Neural crest cell (in vitro differentiated cells): ENCODE measurements at regions not wholly inside any gene's neighbourhood (a gene's known extent, or its start where the extent isn't known, plus 50 kb on each side); places are given as distances from the start of the nearest gene placed in this dataset.

ENCODE experiments used
- DNase-seq: peaks from one replicate; pipeline ENCODE4 v3.0.0; 2021; ENCODE audit warnings: low read depth, mixed read lengths, low spot score
- H3K27ac Mint-ChIP-seq: one replicate; pipeline ENCODE4 v1.8.0; 2021; ENCODE audit warnings: mild to moderate bottlenecking, mixed read lengths; ENCODE audit not compliant: unreplicated experiment
- H3K27me3 Mint-ChIP-seq: 2 replicates; pipeline ENCODE4 v1.8.0; 2021; ENCODE audit warnings: low read depth, mild to moderate bottlenecking, mixed read lengths
- H3K36me3 Mint-ChIP-seq: 2 replicates; pipeline ENCODE4 v1.8.0; 2021; ENCODE audit warnings: low read depth, mild to moderate bottlenecking, mixed read lengths
- H3K4me1 Mint-ChIP-seq: 2 replicates; pipeline ENCODE4 v1.8.0; 2021; ENCODE audit warnings: mixed read lengths
- H3K4me3 Mint-ChIP-seq: one replicate; pipeline ENCODE4 v1.8.0; 2021; ENCODE audit warnings: mild to moderate bottlenecking, mixed read lengths
- H3K9me3 Mint-ChIP-seq: 2 replicates; pipeline ENCODE4 v1.8.0; 2021; ENCODE audit warnings: mixed read lengths
- CTCF ChIP-seq: fragments of 200-600 bp; sonication (generic); conservative IDR thresholded peaks from 2 replicates; pipeline ENCODE4 v1.5.0; 2021; ENCODE audit warnings: antibody characterized with exemption, mild to moderate bottlenecking

GRCh38 chr9:31733166-31733565, 651.3 kb upstream of the ACO1 start:
- Mint-ChIP-seq H3K36me3 (no peaks in the 10 kb centered on the region), H3K4me1 (peaks cover 13% of the 10 kb centered on the region), H3K4me3 (no peak overlapping the region), H3K27ac (no peak overlapping the region), H3K9me3 (no peaks in the 10 kb centered on the region), H3K27me3 (no peaks in the 10 kb centered on the region)
- TF ChIP-seq CTCF = no peak
- DNase-seq = no peak

- DNase-seq = no peak
- no peaks in the 10 kb centered on the region for H3K27me3 Mint-ChIP-seq
Observed at GRCh38 chr9:31736581-31737179, 647.8 kb upstream of the ACO1 start.

GRCh38 chr9:31740705-31741104, 643.7 kb upstream of the ACO1 start:
- Mint-ChIP-seq H3K4me3 (no peak overlapping the region), H3K36me3 (no peaks in the 10 kb centered on the region), H3K27me3 (no peaks in the 10 kb centered on the region), H3K9me3 (no peaks in the 10 kb centered on the region), H3K4me1 (no peaks in the 10 kb centered on the region), H3K27ac (no peak overlapping the region)
- no peak for DNase-seq
- TF ChIP-seq CTCF = no peak

More at GRCh38 chr9:31736581-31737179, 647.8 kb upstream of the ACO1 start:
- no peaks in the 10 kb centered on the region for H3K36me3 Mint-ChIP-seq
- H3K27ac Mint-ChIP-seq = no peak overlapping the region
- no peak for TF ChIP-seq CTCF
- peaks cover 13% of the 10 kb centered on the region for H3K4me1 Mint-ChIP-seq
- H3K9me3 Mint-ChIP-seq = no peaks in the 10 kb centered on the region
- H3K4me3 Mint-ChIP-seq = no peak overlapping the region

- Mint-ChIP-seq H3K27ac (no peak overlapping the region), H3K36me3 (no peaks in the 10 kb centered on the region), H3K9me3 (peaks cover 3% of the 10 kb centered on the region), H3K4me3 (no peak overlapping the region), H3K4me1 (no peaks in the 10 kb centered on the region), H3K27me3 (no peaks in the 10 kb centered on the region)
- no peak for TF ChIP-seq CTCF
- no peak for DNase-seq
Observed at GRCh38 chr9:31744589-31744988, 639.9 kb upstream of the ACO1 start.

- no peaks in the 10 kb centered on the region for H3K4me1 Mint-ChIP-seq
- no peak for TF ChIP-seq CTCF
- no peaks in the 10 kb centered on the region for H3K27me3 Mint-ChIP-seq
- no peaks in the 10 kb centered on the region for H3K36me3 Mint-ChIP-seq
- H3K4me3 Mint-ChIP-seq = no peak overlapping the region
- H3K27ac Mint-ChIP-seq = no peak overlapping the region
- no peak for DNase-seq
- H3K9me3 Mint-ChIP-seq = peaks cover 3% of the 10 kb centered on the region
Observed at GRCh38 chr9:31745468-31745867, 639.0 kb upstream of the ACO1 start.
